ENCODE measurements at regions not wholly inside any gene's neighbourhood (a gene's known extent, or its start where the extent isn't known, plus 50 kb on each side); places are given as distances from the start of the nearest gene placed in this dataset.

DNA sequence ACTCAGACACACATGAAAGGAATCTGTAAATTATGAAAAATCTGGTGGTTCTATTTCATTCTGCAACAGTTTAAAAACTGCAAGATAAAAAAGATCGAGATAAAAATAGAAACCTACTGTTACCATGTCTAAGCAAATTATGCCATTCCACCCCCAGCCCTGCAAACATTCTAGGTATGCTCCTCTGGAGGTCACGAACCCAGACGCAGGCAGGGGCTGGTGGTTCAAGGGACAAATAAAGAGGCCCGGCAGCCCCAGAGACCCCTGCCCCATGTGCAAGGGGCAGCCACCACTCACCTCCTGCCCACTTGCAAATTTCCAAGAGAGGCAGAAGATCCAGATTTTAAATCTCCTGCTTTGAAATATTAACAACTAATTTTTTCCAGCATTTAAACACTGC lies 210.5 kb downstream of the ANAPC1 start:
- H3K4me3 ChIP-seq (ENCODE audit: low read depth, low read length): no peak overlapping the region
- no peak overlapping the region for H3K9ac ChIP-seq (ENCODE audit: low read depth, low read length)
- no peaks in the 10 kb centered on the region for H3K36me3 ChIP-seq (ENCODE audit: control insufficient read depth, insufficient read depth, low read length)
- peaks cover 2% of the 10 kb centered on the region for H3K9me3 ChIP-seq (ENCODE audit: control insufficient read depth, insufficient read depth, low read length)
- no peaks in the 10 kb centered on the region for H3K27me3 ChIP-seq (ENCODE audit: control insufficient read depth, insufficient read depth, low read length)
- H3K4me1 ChIP-seq (ENCODE audit: control insufficient read depth, insufficient read depth, low read length): no peaks in the 10 kb centered on the region

DNA sequence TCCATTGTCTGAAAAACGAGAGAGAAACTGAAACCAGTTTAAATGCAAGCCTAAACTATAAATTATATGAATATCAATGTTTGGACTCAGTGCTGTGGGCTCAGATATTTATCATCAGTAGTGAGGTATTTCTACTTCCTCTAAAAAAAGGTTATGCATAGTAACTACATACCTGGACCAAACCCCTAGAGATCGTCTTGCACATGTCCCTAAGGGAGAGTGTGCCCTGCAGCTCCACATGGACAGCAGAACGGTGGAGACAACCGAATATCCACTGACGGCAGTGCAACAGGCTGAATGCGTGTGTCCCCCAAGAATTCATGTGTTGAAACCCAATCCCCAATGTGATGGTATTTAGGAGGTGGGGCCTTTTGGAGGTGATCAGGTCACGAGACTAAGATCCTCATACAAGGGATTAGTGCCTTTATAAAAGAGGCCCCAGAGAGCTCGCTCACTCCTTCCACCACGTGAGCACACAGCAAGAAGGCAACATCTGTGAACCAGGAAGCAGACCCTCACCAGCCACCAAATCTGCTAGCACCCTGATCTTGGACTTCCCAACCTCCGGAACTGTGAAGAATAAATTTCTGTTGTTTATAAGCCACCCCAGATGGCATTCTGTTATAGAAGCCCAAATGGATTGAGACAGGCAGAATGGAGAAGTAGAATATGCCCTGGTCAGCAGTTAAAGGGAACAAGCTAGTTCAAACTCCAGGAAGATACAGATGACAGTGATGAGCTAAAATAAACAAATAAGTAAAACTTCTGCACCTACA lies 208.4 kb downstream of the ANAPC1 start:
- Histone ChIP-seq H3K4me3 (ENCODE audit: low read depth, low read length) (no peak overlapping the region), H3K27me3 (ENCODE audit: control insufficient read depth, insufficient read depth, low read length) (no peaks in the 10 kb centered on the region), H3K9ac (ENCODE audit: low read depth, low read length) (no peak overlapping the region), H3K4me1 (ENCODE audit: control insufficient read depth, insufficient read depth, low read length) (no peaks in the 10 kb centered on the region), H3K9me3 (ENCODE audit: control insufficient read depth, insufficient read depth, low read length) (no peaks in the 10 kb centered on the region), H3K36me3 (ENCODE audit: control insufficient read depth, insufficient read depth, low read length) (no peaks in the 10 kb centered on the region)

DNA sequence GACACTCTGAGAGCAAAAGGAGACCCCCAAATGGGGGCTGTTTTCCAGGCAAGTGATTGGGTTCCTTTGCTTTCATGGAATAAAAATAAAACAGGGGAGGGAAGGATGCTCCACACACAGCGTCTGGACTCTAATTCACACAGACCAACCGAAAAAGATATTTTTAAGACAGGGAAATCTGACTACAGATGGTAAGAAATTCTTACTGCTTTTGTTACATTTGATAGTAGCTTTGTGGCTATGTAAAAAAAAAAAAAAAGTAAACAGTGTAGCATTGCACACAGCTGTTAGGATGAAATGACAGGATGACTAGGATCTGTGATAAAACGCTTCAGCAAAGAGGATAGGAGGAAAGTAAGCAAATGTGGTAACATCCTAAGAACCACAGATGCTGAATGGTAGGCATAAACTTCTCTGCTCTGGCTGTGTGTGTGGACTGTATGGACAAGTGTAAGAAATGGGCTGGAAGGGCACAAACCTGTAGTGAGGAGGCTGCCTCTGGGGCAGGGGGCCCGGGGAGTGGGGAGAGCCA lies 207.6 kb downstream of the ANAPC1 start:
- H3K9me3 ChIP-seq (ENCODE audit: control insufficient read depth, insufficient read depth, low read length): no peaks in the 10 kb centered on the region
- H3K9ac ChIP-seq (ENCODE audit: low read depth, low read length): no peak overlapping the region
- no peaks in the 10 kb centered on the region for H3K4me1 ChIP-seq (ENCODE audit: control insufficient read depth, insufficient read depth, low read length)
- no peaks in the 10 kb centered on the region for H3K36me3 ChIP-seq (ENCODE audit: control insufficient read depth, insufficient read depth, low read length)
- H3K4me3 ChIP-seq (ENCODE audit: low read depth, low read length): no peak overlapping the region
- H3K27me3 ChIP-seq (ENCODE audit: control insufficient read depth, insufficient read depth, low read length): no peaks in the 10 kb centered on the region

DNA sequence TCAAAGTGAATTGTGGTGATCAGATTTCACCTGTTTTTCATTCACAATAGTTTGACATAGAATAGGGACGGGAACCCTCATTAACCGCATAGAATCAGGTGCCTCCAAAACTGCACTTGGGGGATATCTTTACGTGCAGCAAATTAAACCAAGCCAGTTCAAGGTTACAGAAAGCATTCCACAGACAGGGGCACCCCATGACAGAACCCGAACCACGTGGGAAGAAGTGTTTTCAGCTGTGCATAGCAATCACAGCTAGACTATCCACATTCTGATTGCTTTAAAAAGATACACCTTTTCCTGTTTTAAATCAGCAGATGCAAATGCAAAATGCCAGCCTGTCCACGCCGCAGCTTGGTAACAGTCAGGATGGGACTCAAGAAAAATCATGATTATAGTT lies 205.8 kb downstream of the ANAPC1 start:
- Histone ChIP-seq H3K4me3 (ENCODE audit: low read depth, low read length) (no peak overlapping the region), H3K27me3 (ENCODE audit: control insufficient read depth, insufficient read depth, low read length) (no peaks in the 10 kb centered on the region), H3K36me3 (ENCODE audit: control insufficient read depth, insufficient read depth, low read length) (no peaks in the 10 kb centered on the region), H3K9me3 (ENCODE audit: control insufficient read depth, insufficient read depth, low read length) (no peaks in the 10 kb centered on the region), H3K9ac (ENCODE audit: low read depth, low read length) (no peak overlapping the region), H3K4me1 (ENCODE audit: control insufficient read depth, insufficient read depth, low read length) (no peaks in the 10 kb centered on the region)

DNA sequence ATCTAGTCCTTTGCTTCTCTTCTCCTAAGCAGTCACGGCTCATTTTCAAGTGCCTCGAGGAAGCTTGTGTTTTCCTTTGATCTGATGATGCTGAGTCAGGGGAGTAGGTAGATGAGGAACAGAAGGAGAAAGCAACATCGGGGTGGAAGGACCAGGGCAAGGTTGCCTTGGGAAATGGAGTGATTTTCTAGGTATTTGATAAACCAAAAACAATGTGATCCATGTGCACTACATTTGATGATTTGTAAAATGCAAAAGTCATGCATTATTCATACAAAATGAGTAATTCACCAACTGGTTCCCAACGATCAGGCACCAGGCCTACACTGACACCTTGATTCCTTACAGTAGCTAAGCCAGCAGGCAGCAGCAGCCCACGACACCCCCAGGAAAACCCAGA lies 205.3 kb downstream of the ANAPC1 start:
- no peak overlapping the region for H3K9ac ChIP-seq (ENCODE audit: low read depth, low read length)
- no peaks in the 10 kb centered on the region for H3K9me3 ChIP-seq (ENCODE audit: control insufficient read depth, insufficient read depth, low read length)
- H3K4me3 ChIP-seq (ENCODE audit: low read depth, low read length): no peak overlapping the region
- H3K4me1 ChIP-seq (ENCODE audit: control insufficient read depth, insufficient read depth, low read length): no peaks in the 10 kb centered on the region
- no peaks in the 10 kb centered on the region for H3K36me3 ChIP-seq (ENCODE audit: control insufficient read depth, insufficient read depth, low read length)
- no peaks in the 10 kb centered on the region for H3K27me3 ChIP-seq (ENCODE audit: control insufficient read depth, insufficient read depth, low read length)

DNA sequence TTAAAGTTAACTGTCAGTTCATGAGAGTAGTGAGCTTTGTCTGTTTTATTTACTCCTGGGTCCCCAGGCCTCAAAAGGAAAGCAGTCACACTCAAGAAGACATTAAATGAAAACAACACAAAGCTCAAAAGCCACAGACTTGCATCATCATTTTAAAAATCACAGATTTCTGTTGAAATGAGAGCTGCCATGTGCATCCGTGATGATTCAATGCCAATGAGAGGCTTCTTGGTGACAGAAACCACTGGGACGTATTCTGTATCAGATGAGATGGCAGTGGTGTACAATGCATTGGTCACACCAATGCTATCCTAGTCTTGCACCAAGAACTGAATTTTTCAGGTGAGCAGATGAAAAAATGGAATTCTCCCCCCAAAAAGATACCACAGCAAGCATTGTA lies 204.8 kb downstream of the ANAPC1 start:
- no peaks in the 10 kb centered on the region for H3K4me1 ChIP-seq (ENCODE audit: control insufficient read depth, insufficient read depth, low read length)
- no peak overlapping the region for H3K4me3 ChIP-seq (ENCODE audit: low read depth, low read length)
- H3K9ac ChIP-seq (ENCODE audit: low read depth, low read length): no peak overlapping the region

DNA sequence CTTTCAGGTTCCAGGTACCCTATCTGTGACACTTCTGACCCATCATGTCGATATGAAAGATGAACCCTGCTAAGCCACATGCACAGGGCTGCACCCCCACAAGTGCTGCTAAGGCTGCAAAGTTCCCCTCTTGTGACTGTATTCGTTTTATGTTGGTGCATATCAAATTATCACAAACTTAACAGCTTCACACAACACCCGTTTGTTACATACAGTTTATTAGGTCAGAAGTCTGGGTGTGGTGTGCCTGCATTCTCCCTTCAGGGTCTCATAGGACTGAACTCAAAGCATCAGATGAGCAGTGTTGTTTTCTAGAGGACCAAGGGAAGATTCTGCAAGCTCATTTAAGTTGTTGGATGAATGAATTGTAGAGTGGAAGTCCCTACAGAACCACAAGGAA lies 199.4 kb downstream of the ANAPC1 start:
- Histone ChIP-seq H3K27me3 (ENCODE audit: control insufficient read depth, insufficient read depth, low read length) (no peaks in the 10 kb centered on the region), H3K9me3 (ENCODE audit: control insufficient read depth, insufficient read depth, low read length) (no peaks in the 10 kb centered on the region), H3K9ac (ENCODE audit: low read depth, low read length) (no peak overlapping the region), H3K36me3 (ENCODE audit: control insufficient read depth, insufficient read depth, low read length) (no peaks in the 10 kb centered on the region), H3K4me1 (ENCODE audit: control insufficient read depth, insufficient read depth, low read length) (no peaks in the 10 kb centered on the region), H3K4me3 (ENCODE audit: low read depth, low read length) (no peak overlapping the region)

More for the DNA sequence above, 204.8 kb downstream of the ANAPC1 start:
- H3K27me3 ChIP-seq (ENCODE audit: control insufficient read depth, insufficient read depth, low read length): no peaks in the 10 kb centered on the region
- H3K9me3 ChIP-seq (ENCODE audit: control insufficient read depth, insufficient read depth, low read length): no peaks in the 10 kb centered on the region
- H3K36me3 ChIP-seq (ENCODE audit: control insufficient read depth, insufficient read depth, low read length): no peaks in the 10 kb centered on the region

DNA sequence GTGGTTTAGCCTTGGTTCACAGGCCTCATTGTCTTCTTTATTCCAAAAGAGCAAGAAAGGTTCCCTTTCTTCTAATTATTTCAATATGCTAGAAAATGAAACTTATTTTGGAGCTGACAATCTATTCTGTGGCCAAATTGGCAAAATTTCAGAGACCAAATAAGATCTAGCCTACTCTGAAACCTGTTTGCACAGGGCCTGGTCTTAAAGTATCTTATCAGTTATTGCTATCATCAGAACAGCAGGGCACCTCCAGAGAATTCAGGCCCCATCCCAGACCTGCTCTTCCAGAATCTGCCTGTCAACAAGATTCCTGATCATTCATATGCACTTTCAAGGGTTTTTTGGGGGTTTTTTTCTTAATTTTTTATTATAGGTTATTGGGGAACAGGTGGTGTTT lies 198.7 kb downstream of the ANAPC1 start:
- Histone ChIP-seq H3K9ac (ENCODE audit: low read depth, low read length) (no peak overlapping the region), H3K4me3 (ENCODE audit: low read depth, low read length) (no peak overlapping the region), H3K4me1 (ENCODE audit: control insufficient read depth, insufficient read depth, low read length) (no peaks in the 10 kb centered on the region), H3K36me3 (ENCODE audit: control insufficient read depth, insufficient read depth, low read length) (no peaks in the 10 kb centered on the region), H3K27me3 (ENCODE audit: control insufficient read depth, insufficient read depth, low read length) (no peaks in the 10 kb centered on the region), H3K9me3 (ENCODE audit: control insufficient read depth, insufficient read depth, low read length) (no peaks in the 10 kb centered on the region)

DNA sequence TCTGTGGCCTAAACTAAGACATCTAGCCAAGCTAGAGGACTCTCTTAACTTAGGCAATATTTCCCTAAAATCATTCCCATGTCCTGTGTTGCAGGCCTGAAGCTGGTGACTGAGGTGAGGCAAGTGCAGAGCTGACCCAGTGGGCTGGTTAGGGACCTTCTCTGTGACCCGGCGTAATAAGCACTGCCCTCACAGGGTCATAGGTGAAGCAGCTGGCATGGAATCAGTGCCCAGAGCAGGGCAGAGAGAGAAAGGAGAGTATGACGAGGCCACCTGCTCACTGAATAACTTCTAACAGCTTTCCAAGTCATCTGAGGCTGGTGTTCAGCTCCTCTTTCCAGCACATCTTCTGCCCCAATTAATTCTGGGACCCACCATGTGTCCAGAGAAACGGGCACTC lies 197.0 kb downstream of the ANAPC1 start:
- Histone ChIP-seq H3K9me3 (ENCODE audit: control insufficient read depth, insufficient read depth, low read length) (no peaks in the 10 kb centered on the region), H3K9ac (ENCODE audit: low read depth, low read length) (no peak overlapping the region), H3K4me3 (ENCODE audit: low read depth, low read length) (no peak overlapping the region), H3K4me1 (ENCODE audit: control insufficient read depth, insufficient read depth, low read length) (no peaks in the 10 kb centered on the region), H3K27me3 (ENCODE audit: control insufficient read depth, insufficient read depth, low read length) (no peaks in the 10 kb centered on the region), H3K36me3 (ENCODE audit: control insufficient read depth, insufficient read depth, low read length) (no peaks in the 10 kb centered on the region)

DNA sequence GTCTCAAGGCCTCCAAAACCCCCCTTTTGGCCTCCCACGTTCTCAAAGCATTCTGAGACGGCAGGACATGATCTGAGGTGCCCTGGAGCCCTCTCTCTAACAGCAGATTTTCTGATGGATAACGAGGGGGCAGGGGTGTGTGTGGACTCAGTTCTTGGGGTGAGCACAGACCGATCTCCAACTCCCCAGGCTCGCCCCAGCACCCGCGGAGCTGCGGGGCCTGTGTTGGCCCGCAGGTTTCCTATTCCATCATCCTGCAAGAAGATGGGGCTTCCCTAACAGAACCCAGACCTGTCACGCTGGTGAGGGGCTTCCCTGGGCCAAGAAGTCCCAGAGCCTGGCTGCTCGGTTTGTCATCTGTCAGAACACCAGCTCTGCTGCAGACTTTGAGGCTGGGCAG lies 196.1 kb downstream of the ANAPC1 start:
- H3K9ac ChIP-seq (ENCODE audit: low read depth, low read length): no peak overlapping the region
- no peaks in the 10 kb centered on the region for H3K9me3 ChIP-seq (ENCODE audit: control insufficient read depth, insufficient read depth, low read length)
- no peak overlapping the region for H3K4me3 ChIP-seq (ENCODE audit: low read depth, low read length)
- no peaks in the 10 kb centered on the region for H3K4me1 ChIP-seq (ENCODE audit: control insufficient read depth, insufficient read depth, low read length)
- H3K27me3 ChIP-seq (ENCODE audit: control insufficient read depth, insufficient read depth, low read length): no peaks in the 10 kb centered on the region
- H3K36me3 ChIP-seq (ENCODE audit: control insufficient read depth, insufficient read depth, low read length): no peaks in the 10 kb centered on the region

DNA sequence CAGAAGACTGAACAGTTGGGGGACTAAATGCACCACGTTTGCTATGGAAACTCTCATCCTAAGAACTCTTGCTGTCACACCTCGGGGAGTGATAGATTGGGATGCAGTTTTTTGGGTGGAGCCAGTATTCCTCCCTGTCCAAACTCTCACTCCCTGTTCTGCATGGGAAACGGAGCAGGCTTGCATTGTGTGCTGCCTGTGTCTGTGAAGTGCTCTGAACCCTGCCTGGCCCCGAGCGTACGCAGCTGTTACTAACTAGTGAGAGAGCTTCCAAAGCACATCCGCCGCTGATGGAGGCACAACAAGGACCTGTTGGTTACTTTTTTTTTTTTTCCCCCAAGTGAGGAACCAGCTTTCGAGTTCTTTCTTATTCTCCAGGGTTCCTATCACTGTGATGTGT lies 195.5 kb downstream of the ANAPC1 start:
- Histone ChIP-seq H3K9ac (ENCODE audit: low read depth, low read length) (no peak overlapping the region), H3K27me3 (ENCODE audit: control insufficient read depth, insufficient read depth, low read length) (no peaks in the 10 kb centered on the region), H3K36me3 (ENCODE audit: control insufficient read depth, insufficient read depth, low read length) (no peaks in the 10 kb centered on the region), H3K9me3 (ENCODE audit: control insufficient read depth, insufficient read depth, low read length) (no peaks in the 10 kb centered on the region), H3K4me3 (ENCODE audit: low read depth, low read length) (no peak overlapping the region), H3K4me1 (ENCODE audit: control insufficient read depth, insufficient read depth, low read length) (no peaks in the 10 kb centered on the region)

DNA sequence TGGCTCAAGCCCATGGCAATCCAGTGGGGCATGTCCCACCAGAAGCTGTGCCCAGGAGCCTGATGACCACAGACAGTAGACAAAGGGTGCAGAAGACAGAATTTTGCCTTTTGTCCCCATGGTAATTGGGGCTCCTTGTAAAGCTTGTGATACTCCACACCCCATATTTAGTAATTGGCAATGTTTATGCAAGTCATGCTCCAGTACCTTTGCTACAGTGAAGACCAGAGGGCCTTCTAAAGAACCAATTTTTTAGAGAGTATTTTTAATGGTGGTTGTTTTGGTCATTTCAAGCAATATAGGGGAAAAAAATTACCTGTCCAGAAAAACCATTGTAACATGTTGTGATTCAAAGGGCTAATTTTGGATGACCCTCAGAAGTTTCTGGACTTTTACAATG lies 194.8 kb downstream of the ANAPC1 start:
- Histone ChIP-seq H3K36me3 (ENCODE audit: control insufficient read depth, insufficient read depth, low read length) (no peaks in the 10 kb centered on the region), H3K9me3 (ENCODE audit: control insufficient read depth, insufficient read depth, low read length) (no peaks in the 10 kb centered on the region), H3K4me3 (ENCODE audit: low read depth, low read length) (no peak overlapping the region), H3K4me1 (ENCODE audit: control insufficient read depth, insufficient read depth, low read length) (no peaks in the 10 kb centered on the region), H3K9ac (ENCODE audit: low read depth, low read length) (no peak overlapping the region), H3K27me3 (ENCODE audit: control insufficient read depth, insufficient read depth, low read length) (no peaks in the 10 kb centered on the region)
